Left lung (tissue), 4 donors: ENCODE measurements at regions not wholly inside any gene's neighbourhood (a gene's known extent, or its start where the extent isn't known, plus 50 kb on each side); places are given as distances from the start of the nearest gene placed in this dataset.

Experiments used
- ATAC-seq: fragments of 200-7000 bp; cut with Tn5 transposase; one replicate; pipeline ENCODE4 v1.9.1; 2020; ENCODE audit warnings: moderate library complexity
- DNase-seq, 4 donors: peaks; one replicate each; pipeline ENCODE4 v3.0.0-alpha.2; 2013 to 2020
- H3K27ac ChIP-seq, 2 donors: fragments of 200-600 bp; sonication (generic) in 1 of 2; one replicate each; pipeline versions ENCODE4 v1.5.0 to v1.8.0; 2020 to 2021
- H3K27me3 ChIP-seq, 2 donors: fragments of 200-600 bp; sonication (generic) in 1 of 2; one replicate each; pipeline versions ENCODE4 v1.5.0 to v1.8.0; 2020 to 2021
- H3K36me3 ChIP-seq, 2 donors: fragments of 200-600 bp; sonication (generic) in 1 of 2; one replicate each; pipeline versions ENCODE4 v1.5.0 to v1.8.0; 2020 to 2021
- H3K4me1 ChIP-seq, 2 donors: fragments of 200-600 bp; one replicate each; pipeline ENCODE4 v1.8.0; 2021
- H3K4me3 ChIP-seq, 2 donors: fragments of 200-600 bp; sonication (generic) in 1 of 2; one replicate each; pipeline versions ENCODE4 v1.5.0 to v1.8.0; 2020 to 2021; ENCODE audit warnings: mild to moderate bottlenecking in 1 of 2
- H3K9me3 ChIP-seq, 2 donors: fragments of 200-600 bp; sonication (generic) in 1 of 2; one replicate each; pipeline versions ENCODE4 v1.5.0 to v1.8.0; 2020 to 2021
- CTCF ChIP-seq, 2 donors: fragments of 200-600 bp; sonication (generic) in 1 of 2; IDR thresholded peaks; one replicate each; pipeline versions ENCODE4 v1.5.0 to v1.8.0; 2021; ENCODE audit warnings: antibody characterized with exemption in 2 of 2
- intact Hi-C, 2 donors: fragments of 100-400 bp; cut with DNase I; formaldehyde crosslinking; loops; one replicate each; pipeline versions ENCODE4 v1.11.2 to v1.14.2; 2022
- donor health status: DM: no; HTN: yes; CAD: no.
- donor health status: DM: no; HTN: no; CAD: no.

- Histone ChIP-seq H3K27me3 (no peaks in the 10 kb centered on the region), H3K27ac (no peak overlapping the region), H3K4me1 (no peaks in the 10 kb centered on the region), H3K4me3 (no peak overlapping the region), H3K9me3 (peaks cover 0 to 16% of the 10 kb centered on the region in 2 donors), H3K36me3 (no peaks in the 10 kb centered on the region)
- TF ChIP-seq CTCF (IDR thresholded peaks at IDR 0.05), result no peak
- intact Hi-C loops, result no loop called here
- peak in 1 of 4 donors; percentile 20 for DNase-seq
- no peak for ATAC-seq
Observed at GRCh38 chr13:88925954-88926353, 1254.8 kb downstream of the SLITRK5 start.

GRCh38 chr13:88926890-88927502 lies 1255.8 kb downstream of the SLITRK5 start:
- TF ChIP-seq CTCF (IDR thresholded peaks at IDR 0.05), result no peak
- intact Hi-C loops, result no loop called here
- no peak overlapping the region for H3K27ac ChIP-seq
- DNase-seq (peak in 1 of 4 donors; percentile 39), ATAC-seq (no peak)
- peaks cover 0 to 16% of the 10 kb centered on the region in 2 donors for H3K9me3 ChIP-seq
- no peaks in the 10 kb centered on the region for H3K27me3 ChIP-seq
- no peak overlapping the region for H3K4me3 ChIP-seq
- H3K36me3 ChIP-seq, result no peaks in the 10 kb centered on the region
- H3K4me1 ChIP-seq, result no peaks in the 10 kb centered on the region

GRCh38 chr13:88932950-88933349 lies 1261.8 kb downstream of the SLITRK5 start:
- DNase-seq (peak in 1 of 4 donors; percentile 7), ATAC-seq (peak; percentile 63)
- Histone ChIP-seq H3K27me3 (no peaks in the 10 kb centered on the region), H3K36me3 (no peaks in the 10 kb centered on the region), H3K27ac (no peak overlapping the region), H3K4me3 (no peak overlapping the region), H3K4me1 (no peaks in the 10 kb centered on the region), H3K9me3 (no peaks in the 10 kb centered on the region)
- TF ChIP-seq CTCF (IDR thresholded peaks at IDR 0.05), result no peak
- intact Hi-C loops, result no loop called here

GRCh38 chr13:88937384-88937783 lies 1266.2 kb downstream of the SLITRK5 start:
- Histone ChIP-seq H3K9me3 (no peaks in the 10 kb centered on the region), H3K27me3 (no peaks in the 10 kb centered on the region), H3K4me1 (no peaks in the 10 kb centered on the region), H3K4me3 (no peak overlapping the region), H3K36me3 (no peaks in the 10 kb centered on the region), H3K27ac (no peak overlapping the region)
- intact Hi-C loops, result no loop called here
- TF ChIP-seq CTCF (IDR thresholded peaks at IDR 0.05), result no peak
- DNase-seq, result no peak
- no peak for ATAC-seq

GRCh38 chr13:88945793-88946192 lies 1274.6 kb downstream of the SLITRK5 start:
- H3K9me3 ChIP-seq, result no peaks in the 10 kb centered on the region
- intact Hi-C loops, result no loop called here
- no peak overlapping the region for H3K4me3 ChIP-seq
- DNase-seq (no peak), ATAC-seq (no peak)
- no peaks in the 10 kb centered on the region for H3K4me1 ChIP-seq
- no peaks in the 10 kb centered on the region for H3K27me3 ChIP-seq
- TF ChIP-seq CTCF (IDR thresholded peaks at IDR 0.05), result no peak
- H3K27ac ChIP-seq, result no peak overlapping the region
- H3K36me3 ChIP-seq, result no peaks in the 10 kb centered on the region
